Activated B cell treated with CpG ODN at 0.5 μM for 24 hours (primary cell): ENCODE measurements at regions not wholly inside any gene's neighbourhood (a gene's known extent, or its start where the extent isn't known, plus 50 kb on each side); places are given as distances from the start of the nearest gene placed in this dataset.

Experiments
- ATAC-seq: fragments of 200-7000 bp; cut with Tn5 transposase; one replicate; pipeline ENCODE4 v1.10.0; 2021; ENCODE audit warnings: low read depth, mild to moderate bottlenecking, moderate library complexity
- CTCF ChIA-PET: fragments of 350-600 bp; sonication (Branson Sonifier 250); formaldehyde crosslinking; loops from one replicate; lab custom pipeline; 2021; ENCODE audit warnings: antibody characterized with exemption; lab: Charles Lee
- POLR2A ChIA-PET: fragments of 350-600 bp; sonication (Branson Sonifier 250); formaldehyde crosslinking; loops from one replicate; lab custom pipeline; 2021; ENCODE audit warnings: antibody characterized with exemption; lab: Charles Lee
- DNase-seq: peaks from one replicate; pipeline ENCODE4 v3.0.0; 2022
- H3K27ac Mint-ChIP-seq: one replicate; pipeline ENCODE4 v1.8.0; 2020; ENCODE audit warnings: mixed read lengths
- H3K27me3 Mint-ChIP-seq: one replicate; pipeline ENCODE4 v1.8.0; 2021; ENCODE audit warnings: mixed read lengths
- H3K36me3 Mint-ChIP-seq: one replicate; pipeline ENCODE4 v1.8.0; 2021; ENCODE audit warnings: low read depth, mixed read lengths
- H3K4me1 Mint-ChIP-seq: one replicate; pipeline ENCODE4 v1.8.0; 2021; ENCODE audit warnings: mixed read lengths
- H3K4me3 Mint-ChIP-seq: one replicate; pipeline ENCODE4 v1.8.0; 2020; ENCODE audit warnings: mild to moderate bottlenecking, mixed read lengths
- H3K9me3 Mint-ChIP-seq: one replicate; pipeline ENCODE4 v1.8.0; 2020; ENCODE audit warnings: mixed read lengths
- CTCF ChIP-seq: fragments of 200-600 bp; IDR thresholded peaks from one replicate; pipeline ENCODE4 v1.8.0; 2022; ENCODE audit warnings: antibody characterized with exemption, mild to moderate bottlenecking
- intact Hi-C: fragments of 100-400 bp; cut with micrococcal nuclease; formaldehyde crosslinking; loops from one replicate; pipeline ENCODE4 v1.15.1; 2024

GRCh38 chr6:95328231-95328630 is 249.1 kb upstream of the MANEA start:
- no peak overlapping the region for H3K27ac Mint-ChIP-seq
- DNase-seq (no peak), ATAC-seq (no peak)
- H3K27me3 Mint-ChIP-seq: no peaks in the 10 kb centered on the region
- CTCF ChIA-PET: no interaction called here
- TF ChIP-seq CTCF: no peak
- H3K4me3 Mint-ChIP-seq: no peak overlapping the region
- peaks cover 3% of the 10 kb centered on the region for H3K9me3 Mint-ChIP-seq
- H3K4me1 Mint-ChIP-seq: no peaks in the 10 kb centered on the region
- intact Hi-C loops: no loop called here
- no peaks in the 10 kb centered on the region for H3K36me3 Mint-ChIP-seq
- POLR2A ChIA-PET: no interaction called here

GRCh38 chr6:95352064-95352795 is 225.1 kb upstream of the MANEA start:
- TF ChIP-seq CTCF: no peak
- no peaks in the 10 kb centered on the region for H3K4me1 Mint-ChIP-seq
- ChIA-PET CTCF (no interaction called here), POLR2A (no interaction called here)
- ATAC-seq (no peak), DNase-seq (no peak)
- intact Hi-C loops: no loop called here
- H3K4me3 Mint-ChIP-seq: no peak overlapping the region
- no peaks in the 10 kb centered on the region for H3K27me3 Mint-ChIP-seq
- no peaks in the 10 kb centered on the region for H3K9me3 Mint-ChIP-seq
- no peak overlapping the region for H3K27ac Mint-ChIP-seq
- H3K36me3 Mint-ChIP-seq: no peaks in the 10 kb centered on the region

- Mint-ChIP-seq H3K4me3 (no peak overlapping the region), H3K27ac (no peak overlapping the region), H3K27me3 (no peaks in the 10 kb centered on the region), H3K36me3 (no peaks in the 10 kb centered on the region), H3K4me1 (no peaks in the 10 kb centered on the region), H3K9me3 (no peaks in the 10 kb centered on the region)
- DNase-seq (no peak), ATAC-seq (no peak)
- no peak for TF ChIP-seq CTCF
- ChIA-PET CTCF (no interaction called here), POLR2A (no interaction called here)
- intact Hi-C loops: no loop called here
Observed at GRCh38 chr6:95354551-95354950, 222.8 kb upstream of the MANEA start.

GRCh38 chr6:95357380-95358020 is 219.8 kb upstream of the MANEA start:
- no peaks in the 10 kb centered on the region for H3K27me3 Mint-ChIP-seq
- no peak overlapping the region for H3K27ac Mint-ChIP-seq
- H3K4me3 Mint-ChIP-seq: no peak overlapping the region
- H3K4me1 Mint-ChIP-seq: no peaks in the 10 kb centered on the region
- TF ChIP-seq CTCF: no peak
- intact Hi-C loops: no loop called here
- H3K36me3 Mint-ChIP-seq: no peaks in the 10 kb centered on the region
- ChIA-PET CTCF (no interaction called here), POLR2A (no interaction called here)
- ATAC-seq (no peak), DNase-seq (no peak)
- H3K9me3 Mint-ChIP-seq: no peaks in the 10 kb centered on the region

- intact Hi-C loops: no loop called here
- Mint-ChIP-seq H3K27ac (no peak overlapping the region), H3K4me3 (no peak overlapping the region), H3K4me1 (no peaks in the 10 kb centered on the region), H3K27me3 (no peaks in the 10 kb centered on the region), H3K36me3 (no peaks in the 10 kb centered on the region), H3K9me3 (no peaks in the 10 kb centered on the region)
- TF ChIP-seq CTCF: no peak
- CTCF ChIA-PET: no interaction called here
- POLR2A ChIA-PET: no interaction called here
- DNase-seq: no peak
- no peak for ATAC-seq
Observed at GRCh38 chr6:95364016-95364604, 213.2 kb upstream of the MANEA start.
